HepG2 (cell line): ENCODE measurements at regions not wholly inside any gene's neighbourhood (a gene's known extent, or its start where the extent isn't known, plus 50 kb on each side); places are given as distances from the start of the nearest gene placed in this dataset.
A peak's percentile ranks its signal among the peaks of the same experiment; 100 is the strongest.

Experiments
- AHDC1 ChIP-seq: sonication (generic); formaldehyde crosslinking; IDR thresholded peaks from 2 replicates; pipeline ENCODE4 v1.5.1; 2020; ENCODE audit warnings: mild to moderate bottlenecking, missing genetic modification reagents, borderline replicate concordance
- FOXA3 ChIP-seq: IDR thresholded peaks from 2 replicates; pipeline ENCODE4 v1.6.1; 2016; ENCODE audit warnings: missing genetic modification reagents, missing compliant biosample characterization
- HNRNPLL ChIP-seq: fragments of 200-400 bp; formaldehyde crosslinking; IDR thresholded peaks from 2 replicates; pipeline ENCODE4 v1.6.1; 2017; ENCODE audit warnings: mild to moderate bottlenecking, low read depth, low read length; ENCODE audit not compliant: poor library complexity, severe bottlenecking
- KDM1A ChIP-seq: IDR thresholded peaks from 2 replicates; pipeline ENCODE4 v1.6.1; 2016; ENCODE audit warnings: missing compliant biosample characterization
- NAIF1 ChIP-seq: sonication (generic); formaldehyde crosslinking; IDR thresholded peaks from 2 replicates; pipeline ENCODE4 v1.5.0; 2020; ENCODE audit warnings: mild to moderate bottlenecking, missing genetic modification reagents, borderline replicate concordance
- PHB2 ChIP-seq: fragments of 450-650 bp; IDR thresholded peaks from 2 replicates; pipeline ENCODE4 v1.6.1; 2018; ENCODE audit not compliant: partially characterized antibody
- PPARG ChIP-seq: conservative IDR thresholded peaks from 2 replicates; pipeline ENCODE4 v1.6.1; 2016; ENCODE audit warnings: missing biosample characterization, missing genetic modification reagents
- SCMH1 ChIP-seq: sonication (generic); formaldehyde crosslinking; IDR thresholded peaks from 2 replicates; pipeline ENCODE4 v1.9.0; 2021; ENCODE audit warnings: missing genetic modification reagents, mild to moderate bottlenecking, borderline replicate concordance
- SIN3A ChIP-seq: IDR thresholded peaks from 2 replicates; pipeline ENCODE4 v1.6.1; 2011; ENCODE audit warnings: low read depth, mild to moderate bottlenecking, control low read depth, low read length, borderline replicate concordance
- SNAPC4 ChIP-seq: sonication (generic); formaldehyde crosslinking; IDR thresholded peaks from 2 replicates; pipeline ENCODE4 v1.4.0; 2020; ENCODE audit warnings: mild to moderate bottlenecking, missing genetic modification reagents
- SNAPC5 ChIP-seq: sonication (generic); formaldehyde crosslinking; IDR thresholded peaks from 2 replicates; pipeline ENCODE4 v1.8.1; 2023; ENCODE audit warnings: mild to moderate bottlenecking, missing genetic modification reagents, borderline replicate concordance
- SOX13 ChIP-seq, 3 experiments: fragments of 450-650 bp in 1 of 3; sonication (generic) in 1 of 3; formaldehyde crosslinking in 1 of 3; IDR thresholded peaks in 2 of 3; conservative IDR thresholded peaks in 1 of 3; 2 replicates each; pipeline versions ENCODE4 v1.5.0 to v1.6.1; 2016 to 2020; ENCODE audit warnings: antibody characterized with exemption in 1 of 3, mild to moderate bottlenecking in 1 of 3, missing compliant biosample characterization in 1 of 3, missing genetic modification reagents in 1 of 3, moderate library complexity in 1 of 3
- SP2 ChIP-seq: sonication (generic); formaldehyde crosslinking; IDR thresholded peaks from 2 replicates; pipeline ENCODE4 v1.5.1; 2020; ENCODE audit warnings: mild to moderate bottlenecking, missing genetic modification reagents
- ZNF30 ChIP-seq: sonication (generic); formaldehyde crosslinking; IDR thresholded peaks from 2 replicates; pipeline ENCODE4 v1.5.0; 2020; ENCODE audit warnings: mild to moderate bottlenecking, missing genetic modification reagents
- ZNF562 ChIP-seq: sonication (generic); formaldehyde crosslinking; IDR thresholded peaks from 2 replicates; pipeline ENCODE4 v1.8.0; 2022; ENCODE audit warnings: missing genetic modification reagents, borderline replicate concordance
- ZNF713 ChIP-seq: sonication (generic); formaldehyde crosslinking; IDR thresholded peaks from 2 replicates; pipeline ENCODE4 v1.4.0; 2020; ENCODE audit warnings: mild to moderate bottlenecking, missing genetic modification reagents
- ZNF724P ChIP-seq: sonication (generic); formaldehyde crosslinking; IDR thresholded peaks from 2 replicates; pipeline ENCODE4 v1.8.0; 2022; ENCODE audit warnings: missing genetic modification reagents, borderline replicate concordance
- ZSCAN30 ChIP-seq: sonication (generic); formaldehyde crosslinking; IDR thresholded peaks from 2 replicates; pipeline ENCODE4 v1.5.0; 2020; ENCODE audit warnings: mild to moderate bottlenecking, missing genetic modification reagents

GRCh38 chr4:89645482-89645881 lies 191.5 kb downstream of the SNCA start (continued):
- TF ChIP-seq AHDC1 = peak; percentile 32; the same call in 1 of the 2 replicates
- TF ChIP-seq HNRNPLL = no peak
- TF ChIP-seq PHB2 = no peak
- TF ChIP-seq FOXA3 (CRISPR knock-in tag) = 0 out of 2 replicates have a peak, but pooled peaks have one; percentile 26
- no peak for TF ChIP-seq SIN3A
- TF ChIP-seq PPARG = no peak
- no peak for TF ChIP-seq ZNF30 (CRISPR knock-in tag)
- TF ChIP-seq ZNF713 (CRISPR knock-in tag) = no peak
- TF ChIP-seq SP2 (CRISPR knock-in tag) = no peak
- TF ChIP-seq ZNF562 = no peak
- no peak for TF ChIP-seq SNAPC4 (CRISPR knock-in tag)
- no peak for TF ChIP-seq KDM1A (CRISPR knock-in tag)
- TF ChIP-seq ZNF724P (CRISPR knock-in tag) = no peak
- TF ChIP-seq ZSCAN30 = no peak
- no peak for TF ChIP-seq SNAPC5 (CRISPR knock-in tag)
- TF ChIP-seq NAIF1 (CRISPR knock-in tag) = no peak
- TF ChIP-seq SCMH1 (CRISPR knock-in tag) = no peak
- TF ChIP-seq SOX13 (IDR thresholded peaks at IDR 0.05) = no peak
- TF ChIP-seq SOX13 (CRISPR knock-in tag; conservative IDR thresholded peaks at IDR 0.05 in 1 of 2, IDR thresholded peaks at IDR 0.05 in 1 of 2) = peak in 1 of 2 experiments; percentile 70; a peak in 2 of 4 replicates
